SK-N-SH treated with all-trans-retinoic acid at 6 μM for 48 hours (cell line): ENCODE measurements at regions not wholly inside any gene's neighbourhood (a gene's known extent, or its start where the extent isn't known, plus 50 kb on each side); places are given as distances from the start of the nearest gene placed in this dataset.
A peak's percentile ranks its signal among the peaks of the same experiment; 100 is the strongest.

ENCODE experiments used
- ARNTL ChIP-seq: fragments of 450-650 bp; formaldehyde crosslinking; IDR thresholded peaks from 2 replicates; pipeline ENCODE4 v1.5.0; 2020; ENCODE audit warnings: low read depth, mild to moderate bottlenecking, moderate library complexity, borderline replicate concordance
- CSRNP3 ChIP-seq: fragments of 250-450 bp; sonication (Bioruptor Pico); IDR thresholded peaks from 2 replicates; pipeline ENCODE4 v1.5.1; 2021; ENCODE audit warnings: mild to moderate bottlenecking, moderate library complexity
- ESRRG ChIP-seq: fragments of 250-450 bp; sonication (Bioruptor Pico); IDR thresholded peaks from 2 replicates; pipeline ENCODE4 v1.6.1; 2021; ENCODE audit warnings: mild to moderate bottlenecking
- PATZ1 ChIP-seq: fragments of 250-450 bp; sonication (Bioruptor Pico); IDR thresholded peaks from 2 replicates; pipeline ENCODE4 v1.8.0; 2020; ENCODE audit warnings: mild to moderate bottlenecking, moderate library complexity, borderline replicate concordance
- POU6F1 ChIP-seq: fragments of 250-450 bp; sonication (Bioruptor Pico); IDR thresholded peaks from 2 replicates; pipeline ENCODE4 v1.8.0; 2021; ENCODE audit warnings: low read depth, mild to moderate bottlenecking, moderate library complexity, borderline replicate concordance
- RARB ChIP-seq: fragments of 250-450 bp; sonication (Bioruptor Pico); IDR thresholded peaks from 2 replicates; pipeline ENCODE4 v1.8.0; 2021; ENCODE audit warnings: mild to moderate bottlenecking, moderate library complexity
- SNAI2 ChIP-seq: fragments of 250-450 bp; sonication (Bioruptor Pico); IDR thresholded peaks from 2 replicates; pipeline ENCODE4 v1.5.0; 2020; ENCODE audit warnings: mild to moderate bottlenecking, moderate library complexity
- TSHZ2 ChIP-seq: fragments of 250-450 bp; sonication (Bioruptor Pico); IDR thresholded peaks from 2 replicates; pipeline ENCODE4 v1.5.0; 2020; ENCODE audit warnings: mild to moderate bottlenecking, moderate library complexity
- ZFP3 ChIP-seq: fragments of 250-450 bp; sonication (Bioruptor Pico); IDR thresholded peaks from 2 replicates; pipeline ENCODE4 v1.5.0; 2020; ENCODE audit warnings: mild to moderate bottlenecking, moderate library complexity
- ZFP30 ChIP-seq: fragments of 450-650 bp; formaldehyde crosslinking; IDR thresholded peaks from 2 replicates; pipeline ENCODE4 v1.5.0; 2022; ENCODE audit warnings: mild to moderate bottlenecking, moderate library complexity
- ZNF565 ChIP-seq: fragments of 450-650 bp; formaldehyde crosslinking; conservative IDR thresholded peaks from 2 replicates; pipeline ENCODE4 v1.5.0; 2020; ENCODE audit warnings: low read depth, mild to moderate bottlenecking, moderate library complexity

GRCh38 chr1:208387908-208388811 is 144.0 kb upstream of the PLXNA2 start:
- TF ChIP-seq POU6F1 (no peak), TSHZ2 (CRISPR knock-in tag) (0 out of 2 replicates have a peak, but pooled peaks have one; percentile 21), CSRNP3 (CRISPR knock-in tag) (no peak), PATZ1 (CRISPR knock-in tag) (no peak), ARNTL (CRISPR knock-in tag) (no peak), ESRRG (CRISPR knock-in tag) (no peak), RARB (CRISPR knock-in tag) (no peak), ZFP30 (CRISPR knock-in tag) (no peak), ZFP3 (no peak), SNAI2 (CRISPR knock-in tag) (no peak), ZNF565 (CRISPR knock-in tag) (no peak)
